ENCODE measurements at regions not wholly inside any gene's neighbourhood (a gene's known extent, or its start where the extent isn't known, plus 50 kb on each side); places are given as distances from the start of the nearest gene placed in this dataset.

DNA sequence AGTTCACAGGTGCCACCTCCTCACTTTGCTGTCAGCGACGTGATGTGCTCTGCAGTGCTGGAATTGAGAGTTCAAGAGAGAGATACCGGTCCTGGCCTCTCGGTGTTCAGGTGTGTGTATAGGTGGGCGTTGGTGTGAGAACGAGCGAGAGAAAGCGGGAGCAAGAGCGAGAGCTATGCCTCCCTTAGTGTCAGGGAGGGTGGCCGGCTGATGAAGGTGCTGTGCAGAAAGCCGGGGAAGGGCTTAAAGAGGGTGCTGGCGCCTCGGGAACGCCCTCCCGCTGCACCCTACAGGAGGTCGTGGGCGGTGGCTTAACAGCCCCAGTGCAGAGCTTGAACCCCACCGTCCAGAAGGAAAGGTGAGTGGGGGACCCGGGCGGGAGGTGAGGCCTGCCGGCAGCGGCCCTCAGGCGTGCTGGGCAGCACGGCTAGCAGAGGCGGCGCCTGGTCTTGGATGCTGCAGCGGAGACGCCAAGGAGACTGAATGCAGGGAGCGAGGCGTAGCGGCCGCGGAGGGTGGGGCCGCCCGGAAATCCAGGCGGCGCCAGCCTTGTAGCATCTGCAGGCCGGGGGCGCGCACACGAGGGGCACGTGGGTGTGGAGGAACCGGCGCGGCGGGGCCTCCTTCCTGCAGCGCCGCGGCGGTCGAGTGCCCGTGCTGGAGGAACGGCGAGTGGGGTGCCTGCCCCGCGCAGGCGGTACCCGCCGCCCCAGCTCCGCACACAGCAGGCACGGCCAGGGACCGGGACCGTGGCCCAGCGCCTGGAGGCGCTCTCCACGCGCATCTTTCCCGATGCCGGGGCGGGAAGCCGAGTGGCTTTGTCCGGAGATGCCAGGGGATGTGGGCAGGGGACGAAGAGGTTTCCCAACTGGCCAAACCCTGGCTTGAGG, 246.8 kb upstream of the TOPAZ1 start:
- DNase-seq (ENCODE audit: low spot score) = no peak

- no peak for DNase-seq (ENCODE audit: low spot score)
These were observed 245.9 kb upstream of the TOPAZ1 start for GRCh38 chr3:43995547-43996378.

GRCh38 chr3:43996379-43997301, 245.0 kb upstream of the TOPAZ1 start:
- no peak for DNase-seq (ENCODE audit: low spot score)

DNA sequence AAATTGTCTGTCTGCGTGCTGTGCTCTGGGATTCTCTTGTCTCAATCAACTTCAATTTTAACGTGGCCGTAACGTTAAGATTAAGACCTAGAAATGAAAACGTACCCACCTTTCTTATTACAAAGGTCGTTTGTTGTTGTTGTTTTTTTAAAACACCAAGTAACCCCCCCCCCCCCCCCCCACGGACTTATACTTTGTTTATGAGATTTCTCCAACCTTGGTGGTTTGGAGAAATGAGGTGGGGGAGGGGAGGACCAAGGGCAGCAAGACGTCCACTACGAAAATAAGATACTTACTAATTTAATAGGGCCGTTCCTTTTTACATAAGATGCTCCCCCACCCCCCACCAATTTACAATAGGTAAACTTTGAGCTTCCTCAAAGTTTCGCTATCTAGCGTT, 244.4 kb upstream of the TOPAZ1 start:
- no peak for DNase-seq (ENCODE audit: low spot score)

- no peak for DNase-seq (ENCODE audit: low spot score)
These were observed 243.8 kb upstream of the TOPAZ1 start for GRCh38 chr3:43997788-43998369.

DNA sequence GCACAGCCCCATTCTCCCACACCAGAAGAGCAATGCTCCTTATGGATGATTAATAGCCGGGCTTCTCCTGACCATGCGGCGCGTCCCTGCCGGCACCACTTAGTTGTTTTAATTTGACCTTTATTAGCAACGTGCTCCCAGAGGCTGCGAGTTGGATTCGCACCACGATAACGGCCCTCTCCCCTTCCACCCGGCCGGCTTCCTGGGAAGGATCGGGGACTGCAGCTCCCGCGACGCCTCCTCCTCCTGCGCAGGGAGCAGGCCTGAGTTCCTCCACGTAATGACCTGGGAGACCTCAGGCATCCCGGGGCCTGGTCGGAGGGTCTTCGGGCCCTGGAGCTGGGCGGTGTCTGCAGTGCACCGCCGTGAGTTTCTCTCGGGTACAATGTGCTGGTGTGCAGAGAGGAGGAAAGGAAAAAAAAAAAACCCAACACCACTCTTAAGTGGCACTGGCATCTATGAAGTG, 243.3 kb upstream of the TOPAZ1 start:
- no peak for DNase-seq (ENCODE audit: low spot score)

DNA sequence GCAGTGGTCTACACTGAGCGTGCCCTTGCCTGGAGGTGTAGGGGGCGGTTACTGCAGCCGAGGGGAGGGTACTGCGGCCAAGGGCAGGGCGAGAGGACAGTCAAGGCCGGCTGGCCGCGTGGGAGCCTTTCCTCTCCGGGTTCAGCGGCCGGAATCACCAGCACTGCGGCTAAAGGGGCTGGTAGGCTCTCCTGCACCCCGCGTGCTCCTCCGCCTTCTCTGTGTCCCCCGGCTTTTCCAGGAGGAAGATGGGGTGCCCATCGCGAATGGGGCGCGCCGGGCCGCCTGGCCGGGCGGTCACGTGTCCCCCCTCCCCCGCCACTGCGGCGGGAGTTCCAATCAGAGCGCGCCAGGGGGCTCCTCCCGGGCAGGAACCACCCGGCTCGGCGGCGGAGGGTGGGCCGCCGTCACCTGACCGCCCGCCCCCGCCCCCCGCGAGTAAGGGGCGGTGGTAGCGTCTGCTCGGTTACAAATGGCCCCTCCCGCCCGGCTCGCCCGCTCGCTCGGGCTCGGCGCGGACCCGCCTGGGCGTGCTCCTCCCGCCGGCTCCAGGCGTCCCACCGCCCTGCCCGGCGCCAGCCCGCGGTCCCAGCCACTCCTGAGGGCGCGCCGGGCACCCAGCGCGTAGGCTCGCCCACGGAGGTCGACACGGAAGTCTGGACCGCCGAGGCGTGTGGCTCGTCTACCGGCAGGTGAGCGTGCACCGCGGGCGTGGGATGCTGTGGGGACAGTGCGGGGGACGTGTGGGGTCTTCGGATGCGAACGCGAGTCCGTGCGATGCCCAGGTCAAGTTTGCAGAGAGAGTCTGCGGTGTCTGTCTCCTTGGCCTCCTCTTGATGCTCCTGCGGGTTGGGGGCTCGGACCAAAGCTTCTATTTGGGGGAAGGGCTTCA, 242.6 kb upstream of the TOPAZ1 start:
- DNase-seq (ENCODE audit: low spot score) = no peak

- DNase-seq (ENCODE audit: low spot score) = no peak
These were observed 241.9 kb upstream of the TOPAZ1 start for GRCh38 chr3:43999728-44000319.

- peak; percentile 39 for DNase-seq (ENCODE audit: low spot score)
These were observed 241.1 kb upstream of the TOPAZ1 start for GRCh38 chr3:44000586-44000985.

DNA sequence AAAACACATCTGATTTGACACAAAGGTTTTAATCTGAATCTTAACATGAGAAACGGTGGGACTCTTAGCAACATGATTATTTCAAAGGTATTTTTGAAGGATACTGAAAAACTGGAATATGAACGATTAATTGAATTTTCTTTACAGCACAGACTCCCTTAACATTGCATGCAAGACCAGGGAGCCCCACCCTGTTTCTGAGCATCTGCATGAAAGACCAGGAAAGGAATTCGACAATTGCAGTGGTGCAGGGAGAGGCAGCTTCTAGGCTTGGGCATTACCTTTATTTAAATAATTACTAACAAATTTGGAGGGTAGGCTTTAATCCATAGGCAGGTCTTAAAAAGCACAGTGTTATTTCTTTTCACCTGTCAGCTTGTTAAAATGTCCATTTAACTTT, 240.6 kb upstream of the TOPAZ1 start:
- no peak for DNase-seq (ENCODE audit: low spot score)

GRCh38 chr3:44003801-44004200, 237.9 kb upstream of the TOPAZ1 start:
- no peak for DNase-seq (ENCODE audit: low spot score)

DNA sequence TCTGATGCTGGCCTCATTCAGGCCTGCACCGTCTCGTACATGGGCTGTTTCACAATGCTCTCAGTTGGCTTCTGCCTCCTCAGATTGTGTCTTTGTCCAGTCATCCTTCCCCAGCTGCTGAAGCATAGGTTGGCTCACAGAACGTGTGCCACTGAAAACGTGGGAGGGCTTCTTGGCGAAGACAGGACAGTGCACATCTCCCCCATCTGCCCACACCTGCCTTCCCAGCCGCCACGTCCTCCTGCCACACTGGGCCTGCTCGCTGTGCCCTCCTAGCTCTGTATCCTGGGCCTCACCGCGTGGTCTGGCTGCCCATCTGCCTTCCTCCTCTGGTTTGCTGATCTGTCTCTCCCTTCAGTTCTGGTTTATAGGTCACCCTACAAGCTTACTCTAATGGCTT, 230.0 kb upstream of the TOPAZ1 start:
- no peak for DNase-seq (ENCODE audit: low spot score)

DNA sequence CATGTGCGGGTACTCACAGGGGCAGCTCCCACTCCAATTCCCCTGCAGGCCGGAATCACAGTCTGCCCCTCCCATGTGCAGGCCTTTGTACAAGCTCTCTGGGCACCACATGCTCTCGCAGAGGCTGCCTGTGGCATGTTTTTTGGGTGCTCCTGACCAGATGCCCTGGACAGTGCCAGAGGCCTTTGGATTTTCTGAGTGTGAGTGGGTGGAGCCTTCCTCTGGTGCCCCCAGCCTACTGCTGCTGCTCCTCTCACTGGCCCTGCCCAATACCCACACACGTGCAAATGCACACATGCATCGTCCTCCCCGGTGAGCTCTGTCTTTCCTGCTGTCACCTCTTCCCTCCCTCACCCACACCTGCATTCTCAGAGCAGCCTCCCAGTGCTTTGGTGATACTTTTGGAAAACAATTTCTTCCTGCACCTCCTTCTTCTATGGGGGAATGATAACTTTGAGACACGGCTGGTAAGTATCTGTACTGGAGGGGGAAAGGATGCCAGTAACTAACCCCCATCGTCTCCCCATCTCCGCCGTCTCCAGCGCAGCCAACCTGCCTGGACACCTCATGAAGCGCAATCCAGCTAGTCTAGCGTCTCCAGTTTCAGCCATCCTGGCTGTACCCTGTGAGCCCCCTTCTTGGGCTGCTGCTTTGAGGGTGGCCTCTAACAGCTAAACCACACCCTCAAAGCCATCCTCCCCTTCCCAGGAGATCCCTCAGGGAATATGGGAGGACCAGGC, 229.4 kb upstream of the TOPAZ1 start:
- no peak for DNase-seq (ENCODE audit: low spot score)

DNA sequence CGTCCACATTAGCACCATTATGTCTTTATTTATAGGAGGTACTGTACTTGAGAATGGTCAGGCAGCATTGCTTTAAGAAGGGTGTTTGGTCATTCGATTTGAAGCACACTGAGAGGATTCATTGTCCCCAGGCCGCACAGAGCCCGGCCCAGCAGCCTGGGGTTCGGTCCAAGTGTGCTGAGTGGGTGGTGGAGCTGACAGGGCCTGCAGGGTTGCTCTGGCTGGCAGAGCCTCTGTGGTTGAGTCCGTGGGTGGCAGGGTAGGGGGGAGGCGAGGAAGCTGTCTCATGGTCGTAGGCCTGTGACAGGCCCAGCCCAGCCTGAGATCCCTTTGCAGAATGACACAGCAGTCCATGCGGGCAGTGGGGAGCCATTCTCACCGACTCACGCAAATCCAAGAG, 227.7 kb upstream of the TOPAZ1 start:
- DNase-seq (ENCODE audit: low spot score) = no peak

DNA sequence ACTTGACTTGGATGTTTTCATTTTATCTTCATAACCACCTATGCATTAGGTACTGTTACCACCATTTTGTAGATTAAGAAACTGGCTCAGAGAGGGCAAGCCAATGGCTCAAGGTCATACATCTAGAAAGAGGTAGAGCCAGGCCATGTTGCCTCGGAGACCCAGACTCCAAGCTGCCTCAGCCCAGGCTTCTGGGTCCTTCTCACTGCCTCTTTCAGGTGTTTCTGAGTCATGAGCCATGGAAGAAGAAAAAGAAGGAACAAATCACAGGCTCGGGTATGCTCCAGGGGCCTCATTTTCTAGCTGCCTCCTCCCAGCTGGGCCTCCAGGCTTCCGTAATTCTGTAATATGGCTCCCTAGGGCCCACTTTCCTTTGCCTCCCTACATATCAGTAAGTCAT, 226.5 kb upstream of the TOPAZ1 start:
- no peak for DNase-seq (ENCODE audit: low spot score)

DNA sequence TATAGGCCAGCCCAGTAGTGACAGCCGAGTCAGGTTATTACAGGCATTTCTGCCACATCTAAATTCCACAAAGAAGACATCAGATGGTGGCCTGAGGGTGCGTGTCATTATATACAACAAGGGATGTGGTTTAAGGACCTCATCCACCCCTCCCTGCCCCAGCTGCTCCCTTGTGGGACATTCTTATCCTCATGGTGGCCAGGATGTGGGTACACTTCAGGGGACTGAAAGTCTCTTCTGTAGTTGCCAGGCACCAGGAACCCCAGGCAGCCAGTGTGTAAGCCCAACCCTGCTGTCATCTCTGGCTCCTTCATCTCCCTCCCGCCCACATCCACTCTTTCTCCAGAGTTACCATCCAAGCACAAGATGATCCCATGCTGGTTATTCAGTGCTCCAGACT, 224.9 kb upstream of the TOPAZ1 start:
- no peak for DNase-seq (ENCODE audit: low spot score)

DNA sequence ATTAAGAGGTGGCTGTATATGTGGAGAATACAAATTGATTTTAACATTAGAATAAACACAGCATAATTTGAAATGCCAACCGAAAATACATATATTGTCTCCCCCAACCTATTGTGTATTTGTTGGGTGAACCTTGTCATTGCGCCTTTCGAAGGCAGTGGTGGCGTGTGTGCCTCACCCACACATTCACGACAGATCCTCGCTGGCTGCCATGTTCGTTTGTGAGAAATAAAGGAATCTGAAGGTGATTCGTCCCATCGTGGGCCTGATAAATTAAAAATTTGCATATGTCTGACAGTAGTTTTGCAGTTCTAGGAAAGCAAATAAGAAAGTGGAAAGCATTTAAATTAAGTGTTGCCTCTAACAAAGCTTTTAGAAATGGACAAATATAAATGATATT, 222.8 kb upstream of the TOPAZ1 start:
- no peak for DNase-seq (ENCODE audit: low spot score)

DNA sequence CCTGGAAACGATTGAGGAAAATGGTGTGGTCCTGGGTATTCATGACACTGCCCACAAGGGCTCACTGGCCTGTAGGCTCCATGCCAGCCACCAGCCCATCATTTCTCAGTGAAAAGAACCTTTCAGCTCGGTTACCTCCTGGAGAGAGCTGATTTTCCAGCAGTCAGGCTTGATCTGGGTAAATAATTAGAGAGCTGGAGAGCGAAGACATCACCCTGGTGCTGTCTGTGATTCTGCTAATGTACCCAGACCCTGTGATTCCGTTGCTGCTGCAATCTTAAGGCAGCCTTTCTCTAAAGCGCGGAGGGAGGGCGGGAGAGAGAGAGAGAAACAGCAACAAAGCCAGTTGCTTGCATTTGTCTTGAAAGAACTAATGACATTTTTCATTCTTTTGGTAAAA, 221.9 kb upstream of the TOPAZ1 start:
- DNase-seq (ENCODE audit: low spot score) = no peak

- DNase-seq (ENCODE audit: low spot score) = no peak
These were observed 221.5 kb upstream of the TOPAZ1 start for GRCh38 chr3:44020143-44020542.
